ENCODE measurements at regions not wholly inside any gene's neighbourhood (a gene's known extent, or its start where the extent isn't known, plus 50 kb on each side); places are given as distances from the start of the nearest gene placed in this dataset.

DNA sequence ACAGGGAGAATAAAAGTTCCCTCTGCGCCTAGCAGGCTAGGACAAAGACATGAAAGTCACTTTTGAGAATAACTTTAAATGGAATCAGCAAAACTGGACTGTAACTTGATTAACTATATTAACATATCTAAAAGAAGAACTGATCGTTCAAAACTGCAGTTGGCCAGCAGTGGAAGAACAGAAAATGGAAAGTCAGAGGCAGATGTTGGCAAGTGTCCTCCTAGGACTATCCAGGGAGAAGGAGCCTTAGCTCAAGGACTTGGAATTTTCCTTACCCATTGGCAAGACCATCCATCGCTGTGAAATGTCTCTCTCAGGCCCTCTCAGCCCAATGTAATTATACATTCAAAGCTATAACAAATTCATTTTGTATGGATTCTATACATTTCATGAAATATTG, 419.7 kb downstream of the ATP23 start:
- TF ChIP-seq POLR2AphosphoS5 (IDR thresholded peaks at IDR 0.05) (no peak), POLR2A (IDR thresholded peaks at IDR 0.05) (no peak)
- TF ChIP-seq, protein P1, sequence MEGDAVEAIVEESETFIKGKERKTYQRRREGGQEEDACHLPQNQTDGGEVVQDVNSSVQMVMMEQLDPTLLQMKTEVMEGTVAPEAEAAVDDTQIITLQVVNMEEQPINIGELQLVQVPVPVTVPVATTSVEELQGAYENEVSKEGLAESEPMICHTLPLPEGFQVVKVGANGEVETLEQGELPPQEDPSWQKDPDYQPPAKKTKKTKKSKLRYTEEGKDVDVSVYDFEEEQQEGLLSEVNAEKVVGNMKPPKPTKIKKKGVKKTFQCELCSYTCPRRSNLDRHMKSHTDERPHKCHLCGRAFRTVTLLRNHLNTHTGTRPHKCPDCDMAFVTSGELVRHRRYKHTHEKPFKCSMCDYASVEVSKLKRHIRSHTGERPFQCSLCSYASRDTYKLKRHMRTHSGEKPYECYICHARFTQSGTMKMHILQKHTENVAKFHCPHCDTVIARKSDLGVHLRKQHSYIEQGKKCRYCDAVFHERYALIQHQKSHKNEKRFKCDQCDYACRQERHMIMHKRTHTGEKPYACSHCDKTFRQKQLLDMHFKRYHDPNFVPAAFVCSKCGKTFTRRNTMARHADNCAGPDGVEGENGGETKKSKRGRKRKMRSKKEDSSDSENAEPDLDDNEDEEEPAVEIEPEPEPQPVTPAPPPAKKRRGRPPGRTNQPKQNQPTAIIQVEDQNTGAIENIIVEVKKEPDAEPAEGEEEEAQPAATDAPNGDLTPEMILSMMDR (IDR thresholded peaks at IDR 0.05 in 8 of 11, conservative IDR thresholded peaks at IDR 0.05 in 3 of 11), result no peak

Measured in spleen (tissue), 7 donors.